ENCODE measurements at regions not wholly inside any gene's neighbourhood (a gene's known extent, or its start where the extent isn't known, plus 50 kb on each side); places are given as distances from the start of the nearest gene placed in this dataset.

DNA sequence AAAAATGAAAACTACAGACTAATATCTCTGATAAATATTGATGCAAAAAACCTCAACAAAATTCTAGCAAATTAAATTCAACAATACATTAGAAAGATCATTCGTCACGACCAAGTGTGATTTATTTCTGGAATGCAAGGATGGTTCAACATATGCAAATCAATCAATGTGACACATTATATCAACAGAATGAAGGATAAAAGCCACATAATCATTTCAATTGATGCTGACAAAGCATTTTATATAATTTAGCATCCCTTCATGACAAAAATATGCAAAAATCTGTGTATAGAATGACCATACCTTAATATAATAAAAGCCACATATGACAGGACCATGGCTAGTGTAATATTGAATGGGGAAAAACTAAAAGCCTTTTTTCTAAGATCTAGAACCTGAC is 457.2 kb upstream of the SPANXN1 start:
- Mint-ChIP-seq H3K27me3 (ENCODE audit: low read depth, poor library complexity) (peaks cover 4% of the 10 kb centered on the region), H3K4me3 (no peak overlapping the region), H3K27ac (no peak overlapping the region), H3K36me3 (ENCODE audit: low read depth) (no peaks in the 10 kb centered on the region), H3K4me1 (no peaks in the 10 kb centered on the region), H3K9me3 (peaks cover 84% of the 10 kb centered on the region)
- TF ChIP-seq, protein P1, sequence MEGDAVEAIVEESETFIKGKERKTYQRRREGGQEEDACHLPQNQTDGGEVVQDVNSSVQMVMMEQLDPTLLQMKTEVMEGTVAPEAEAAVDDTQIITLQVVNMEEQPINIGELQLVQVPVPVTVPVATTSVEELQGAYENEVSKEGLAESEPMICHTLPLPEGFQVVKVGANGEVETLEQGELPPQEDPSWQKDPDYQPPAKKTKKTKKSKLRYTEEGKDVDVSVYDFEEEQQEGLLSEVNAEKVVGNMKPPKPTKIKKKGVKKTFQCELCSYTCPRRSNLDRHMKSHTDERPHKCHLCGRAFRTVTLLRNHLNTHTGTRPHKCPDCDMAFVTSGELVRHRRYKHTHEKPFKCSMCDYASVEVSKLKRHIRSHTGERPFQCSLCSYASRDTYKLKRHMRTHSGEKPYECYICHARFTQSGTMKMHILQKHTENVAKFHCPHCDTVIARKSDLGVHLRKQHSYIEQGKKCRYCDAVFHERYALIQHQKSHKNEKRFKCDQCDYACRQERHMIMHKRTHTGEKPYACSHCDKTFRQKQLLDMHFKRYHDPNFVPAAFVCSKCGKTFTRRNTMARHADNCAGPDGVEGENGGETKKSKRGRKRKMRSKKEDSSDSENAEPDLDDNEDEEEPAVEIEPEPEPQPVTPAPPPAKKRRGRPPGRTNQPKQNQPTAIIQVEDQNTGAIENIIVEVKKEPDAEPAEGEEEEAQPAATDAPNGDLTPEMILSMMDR (IDR thresholded peaks at IDR 0.05) = no peak
- DNase-seq = no peak

DNA sequence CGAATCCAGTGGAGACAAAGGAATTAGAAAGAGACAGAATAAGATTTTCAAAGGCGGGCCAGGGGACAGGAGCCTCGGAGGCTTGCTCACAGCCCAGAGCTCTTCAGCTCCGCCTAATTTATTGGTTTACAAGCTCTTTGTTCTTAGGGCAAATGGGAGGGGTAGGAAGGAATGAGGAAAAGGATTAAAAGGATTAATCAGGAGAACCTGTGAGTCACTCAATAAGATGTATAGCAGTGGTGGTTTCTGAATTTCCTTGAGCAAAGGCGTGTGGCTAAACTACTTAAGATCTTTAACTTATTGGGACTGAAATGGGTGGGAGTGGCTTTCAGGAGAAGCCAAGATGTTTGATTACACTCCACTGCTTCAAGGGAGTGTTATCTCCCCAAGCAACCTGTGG is 456.0 kb upstream of the SPANXN1 start:
- TF ChIP-seq, protein P1 (IDR thresholded peaks at IDR 0.05) = no peak
- Mint-ChIP-seq H3K4me1 (no peaks in the 10 kb centered on the region), H3K36me3 (ENCODE audit: low read depth) (no peaks in the 10 kb centered on the region), H3K27me3 (ENCODE audit: low read depth, poor library complexity) (peaks cover 4% of the 10 kb centered on the region), H3K4me3 (no peak overlapping the region), H3K9me3 (peaks cover 74% of the 10 kb centered on the region), H3K27ac (no peak overlapping the region)
- no peak for DNase-seq

DNA sequence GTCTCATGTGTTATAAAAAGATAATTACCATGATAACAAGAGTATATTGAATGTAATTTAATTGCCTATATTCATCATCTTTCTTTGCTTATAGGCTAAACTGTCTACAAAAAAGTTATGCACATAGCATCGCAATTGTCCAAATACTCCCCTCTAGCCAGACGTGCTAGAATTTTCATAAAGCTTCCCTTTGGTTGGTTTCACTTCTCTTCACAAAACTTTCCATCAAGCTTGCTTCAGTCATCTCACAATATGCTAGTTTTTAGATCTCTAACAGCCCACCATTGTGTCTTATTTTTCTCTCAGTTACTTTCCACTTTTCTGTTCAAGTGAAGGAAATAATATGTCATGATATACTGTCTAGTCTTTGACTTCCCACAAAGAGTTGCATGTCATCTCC is 448.3 kb upstream of the SPANXN1 start:
- Mint-ChIP-seq H3K27me3 (ENCODE audit: low read depth, poor library complexity) (no peaks in the 10 kb centered on the region), H3K9me3 (peaks cover 7% of the 10 kb centered on the region), H3K27ac (no peak overlapping the region), H3K4me3 (no peak overlapping the region), H3K36me3 (ENCODE audit: low read depth) (no peaks in the 10 kb centered on the region), H3K4me1 (no peaks in the 10 kb centered on the region)
- DNase-seq = no peak
- TF ChIP-seq, protein P1 (IDR thresholded peaks at IDR 0.05) = no peak

DNA sequence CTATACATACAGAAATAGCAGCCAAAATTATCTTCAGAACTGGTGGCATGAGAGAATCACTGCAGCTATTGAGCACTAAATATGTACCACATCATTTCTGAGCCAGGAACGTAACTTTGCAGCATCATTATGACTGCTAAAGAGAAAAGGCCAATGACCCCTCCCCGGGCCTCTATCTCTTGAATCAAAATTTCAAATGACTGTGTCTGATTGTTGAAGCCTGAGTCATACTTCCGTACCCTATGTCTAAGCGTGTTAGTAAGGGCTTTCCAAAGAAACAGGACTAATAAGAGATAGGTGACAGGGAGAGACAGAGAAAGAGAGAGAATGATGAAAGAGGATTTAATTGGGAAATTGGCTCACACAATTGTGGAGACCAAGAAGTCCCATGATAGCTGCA is 445.5 kb upstream of the SPANXN1 start:
- no peaks in the 10 kb centered on the region for H3K4me1 Mint-ChIP-seq
- H3K36me3 Mint-ChIP-seq (ENCODE audit: low read depth) = no peaks in the 10 kb centered on the region
- peaks cover 13% of the 10 kb centered on the region for H3K9me3 Mint-ChIP-seq
- H3K27ac Mint-ChIP-seq = no peak overlapping the region
- H3K27me3 Mint-ChIP-seq (ENCODE audit: low read depth, poor library complexity) = no peaks in the 10 kb centered on the region
- H3K4me3 Mint-ChIP-seq = no peak overlapping the region
- TF ChIP-seq, protein P1 (IDR thresholded peaks at IDR 0.05) = no peak
- no peak for DNase-seq

DNA sequence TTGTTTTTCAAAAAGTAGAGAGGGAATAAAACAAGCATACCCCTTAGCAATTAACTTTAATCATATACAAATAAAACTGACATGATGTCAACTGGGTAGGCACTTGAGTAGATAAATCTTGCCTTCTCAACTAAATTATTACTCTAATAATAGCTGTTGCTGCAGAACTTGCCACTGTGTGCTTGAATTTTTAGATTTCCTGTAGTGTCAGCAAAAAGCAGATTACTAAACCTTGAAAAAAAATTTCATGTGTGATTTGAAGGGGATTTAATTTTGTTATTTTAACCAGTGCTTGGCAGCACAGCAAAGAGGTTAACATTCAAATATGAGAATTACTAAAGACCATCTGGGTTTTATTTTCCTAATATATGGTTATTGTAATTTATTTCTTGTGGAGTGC is 438.3 kb upstream of the SPANXN1 start:
- Mint-ChIP-seq H3K4me3 (no peak overlapping the region), H3K9me3 (peaks cover 42% of the 10 kb centered on the region), H3K4me1 (no peaks in the 10 kb centered on the region), H3K27ac (no peak overlapping the region), H3K36me3 (ENCODE audit: low read depth) (no peaks in the 10 kb centered on the region), H3K27me3 (ENCODE audit: low read depth, poor library complexity) (no peaks in the 10 kb centered on the region)
- TF ChIP-seq, protein P1 (IDR thresholded peaks at IDR 0.05) = no peak
- DNase-seq = no peak

DNA sequence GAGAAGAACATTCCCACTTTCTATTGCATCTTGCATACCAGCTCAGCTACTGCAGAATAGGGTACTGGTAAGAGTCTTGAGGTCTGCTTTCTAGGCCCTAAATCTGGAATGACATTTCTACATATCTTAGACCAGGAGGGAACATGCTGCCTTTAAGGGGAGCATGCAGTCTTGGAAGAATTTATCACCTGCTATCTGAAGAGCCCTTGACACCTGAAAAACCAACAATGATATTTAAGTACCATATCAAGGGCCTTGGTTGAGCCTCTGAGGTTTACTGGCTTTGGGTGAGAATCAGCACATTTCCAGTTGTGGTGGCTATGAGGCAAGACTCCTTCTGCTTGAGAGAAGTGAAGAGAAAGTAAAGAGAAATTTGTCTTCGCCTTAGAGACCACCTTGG is 436.8 kb upstream of the SPANXN1 start:
- Mint-ChIP-seq H3K4me1 (no peaks in the 10 kb centered on the region), H3K27ac (no peak overlapping the region), H3K4me3 (no peak overlapping the region), H3K27me3 (ENCODE audit: low read depth, poor library complexity) (no peaks in the 10 kb centered on the region), H3K9me3 (peaks cover 49% of the 10 kb centered on the region), H3K36me3 (ENCODE audit: low read depth) (no peaks in the 10 kb centered on the region)
- TF ChIP-seq, protein P1 (IDR thresholded peaks at IDR 0.05) = no peak
- DNase-seq = no peak
